ENCODE measurements at regions not wholly inside any gene's neighbourhood (a gene's known extent, or its start where the extent isn't known, plus 50 kb on each side); places are given as distances from the start of the nearest gene placed in this dataset.

- Histone ChIP-seq H3K36me3 (ENCODE audit: insufficient read depth, low read length) (no peaks in the 10 kb centered on the region), H3K4me1 (ENCODE audit: insufficient read depth, low read length) (no peaks in the 10 kb centered on the region), H3K79me2 (ENCODE audit: insufficient read depth, low read length) (no peaks in the 10 kb centered on the region), H3K4me3 (ENCODE audit: insufficient read depth, low read length) (no peak overlapping the region), H4K20me1 (ENCODE audit: insufficient read depth, low read length) (no peaks in the 10 kb centered on the region), H3K4me2 (ENCODE audit: insufficient read depth, low read length) (no peak overlapping the region), H3K27ac (ENCODE audit: low read depth, low read length) (no peak overlapping the region), H3K27me3 (ENCODE audit: insufficient read depth, low read length) (no peaks in the 10 kb centered on the region), H3K9me3 (ENCODE audit: low read depth, low read length) (no peaks in the 10 kb centered on the region), H2AFZ (ENCODE audit: low read length) (no peak overlapping the region)
- no peak for TF ChIP-seq CTCF (IDR thresholded peaks at IDR 0.05; ENCODE audit: extremely low read depth, low read depth, low read length)
- no peak for DNase-seq (ENCODE audit: insufficient read length, low spot score, missing footprints)
These were observed 703.7 kb downstream of the UQCRFS1 start for GRCh38 chr19:28509079-28509895.

GRCh38 chr19:28508666-28509065 is 704.3 kb downstream of the UQCRFS1 start:
- Histone ChIP-seq H3K4me3 (ENCODE audit: insufficient read depth, low read length) (no peak overlapping the region), H3K9me3 (ENCODE audit: low read depth, low read length) (no peaks in the 10 kb centered on the region), H3K4me1 (ENCODE audit: insufficient read depth, low read length) (no peaks in the 10 kb centered on the region), H3K79me2 (ENCODE audit: insufficient read depth, low read length) (no peaks in the 10 kb centered on the region), H3K4me2 (ENCODE audit: insufficient read depth, low read length) (no peak overlapping the region), H4K20me1 (ENCODE audit: insufficient read depth, low read length) (no peaks in the 10 kb centered on the region), H3K27me3 (ENCODE audit: insufficient read depth, low read length) (no peaks in the 10 kb centered on the region), H3K36me3 (ENCODE audit: insufficient read depth, low read length) (no peaks in the 10 kb centered on the region), H3K27ac (ENCODE audit: low read depth, low read length) (no peak overlapping the region), H2AFZ (ENCODE audit: low read length) (no peak overlapping the region)
- no peak for DNase-seq (ENCODE audit: insufficient read length, low spot score, missing footprints)
- no peak for TF ChIP-seq CTCF (IDR thresholded peaks at IDR 0.05; ENCODE audit: extremely low read depth, low read depth, low read length)

GRCh38 chr19:28505933-28506332 is 707.0 kb downstream of the UQCRFS1 start:
- H3K79me2 ChIP-seq (ENCODE audit: insufficient read depth, low read length): no peaks in the 10 kb centered on the region
- H3K4me1 ChIP-seq (ENCODE audit: insufficient read depth, low read length): no peaks in the 10 kb centered on the region
- no peak for TF ChIP-seq CTCF (IDR thresholded peaks at IDR 0.05; ENCODE audit: extremely low read depth, low read depth, low read length)
- no peak overlapping the region for H3K27ac ChIP-seq (ENCODE audit: low read depth, low read length)
- H3K9me3 ChIP-seq (ENCODE audit: low read depth, low read length): no peaks in the 10 kb centered on the region
- no peak overlapping the region for H3K4me3 ChIP-seq (ENCODE audit: insufficient read depth, low read length)
- no peaks in the 10 kb centered on the region for H3K27me3 ChIP-seq (ENCODE audit: insufficient read depth, low read length)
- no peaks in the 10 kb centered on the region for H3K36me3 ChIP-seq (ENCODE audit: insufficient read depth, low read length)
- no peak for DNase-seq (ENCODE audit: insufficient read length, low spot score, missing footprints)
- no peak overlapping the region for H2AFZ ChIP-seq (ENCODE audit: low read length)
- H3K4me2 ChIP-seq (ENCODE audit: insufficient read depth, low read length): no peak overlapping the region
- no peaks in the 10 kb centered on the region for H4K20me1 ChIP-seq (ENCODE audit: insufficient read depth, low read length)

GRCh38 chr19:28505134-28505533 is 707.8 kb downstream of the UQCRFS1 start:
- Histone ChIP-seq H3K79me2 (ENCODE audit: insufficient read depth, low read length) (no peaks in the 10 kb centered on the region), H3K4me1 (ENCODE audit: insufficient read depth, low read length) (no peaks in the 10 kb centered on the region), H3K9me3 (ENCODE audit: low read depth, low read length) (no peaks in the 10 kb centered on the region), H3K27ac (ENCODE audit: low read depth, low read length) (no peak overlapping the region), H3K36me3 (ENCODE audit: insufficient read depth, low read length) (no peaks in the 10 kb centered on the region), H3K27me3 (ENCODE audit: insufficient read depth, low read length) (no peaks in the 10 kb centered on the region), H3K4me2 (ENCODE audit: insufficient read depth, low read length) (no peak overlapping the region), H4K20me1 (ENCODE audit: insufficient read depth, low read length) (no peaks in the 10 kb centered on the region), H3K4me3 (ENCODE audit: insufficient read depth, low read length) (no peak overlapping the region), H2AFZ (ENCODE audit: low read length) (no peak overlapping the region)
- DNase-seq (ENCODE audit: insufficient read length, low spot score, missing footprints): no peak
- TF ChIP-seq CTCF (IDR thresholded peaks at IDR 0.05; ENCODE audit: extremely low read depth, low read depth, low read length): no peak

Data from osteoblast (primary cell).